ENCODE measurements at regions not wholly inside any gene's neighbourhood (a gene's known extent, or its start where the extent isn't known, plus 50 kb on each side); places are given as distances from the start of the nearest gene placed in this dataset.

DNA sequence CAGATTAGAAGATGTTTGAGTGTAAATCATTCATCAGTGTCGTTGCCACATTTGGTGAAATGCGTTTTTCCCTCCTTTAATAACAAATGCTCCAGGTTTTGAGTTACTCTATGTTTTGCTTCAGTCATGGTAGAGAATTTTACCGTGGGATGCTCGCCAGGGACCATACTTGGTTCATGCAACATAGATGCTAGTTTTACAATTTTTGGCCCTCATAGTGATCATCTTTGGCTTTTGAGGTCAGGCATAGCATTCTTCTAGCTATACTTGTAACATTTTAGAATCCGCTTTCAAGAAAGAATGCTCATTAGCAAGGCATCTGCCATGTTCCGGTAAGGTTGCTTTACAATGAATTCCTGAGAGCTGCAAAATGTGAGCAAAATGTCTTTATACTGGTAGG is 147.2 kb downstream of the SPCS3 start:
- TF ChIP-seq, protein P1, sequence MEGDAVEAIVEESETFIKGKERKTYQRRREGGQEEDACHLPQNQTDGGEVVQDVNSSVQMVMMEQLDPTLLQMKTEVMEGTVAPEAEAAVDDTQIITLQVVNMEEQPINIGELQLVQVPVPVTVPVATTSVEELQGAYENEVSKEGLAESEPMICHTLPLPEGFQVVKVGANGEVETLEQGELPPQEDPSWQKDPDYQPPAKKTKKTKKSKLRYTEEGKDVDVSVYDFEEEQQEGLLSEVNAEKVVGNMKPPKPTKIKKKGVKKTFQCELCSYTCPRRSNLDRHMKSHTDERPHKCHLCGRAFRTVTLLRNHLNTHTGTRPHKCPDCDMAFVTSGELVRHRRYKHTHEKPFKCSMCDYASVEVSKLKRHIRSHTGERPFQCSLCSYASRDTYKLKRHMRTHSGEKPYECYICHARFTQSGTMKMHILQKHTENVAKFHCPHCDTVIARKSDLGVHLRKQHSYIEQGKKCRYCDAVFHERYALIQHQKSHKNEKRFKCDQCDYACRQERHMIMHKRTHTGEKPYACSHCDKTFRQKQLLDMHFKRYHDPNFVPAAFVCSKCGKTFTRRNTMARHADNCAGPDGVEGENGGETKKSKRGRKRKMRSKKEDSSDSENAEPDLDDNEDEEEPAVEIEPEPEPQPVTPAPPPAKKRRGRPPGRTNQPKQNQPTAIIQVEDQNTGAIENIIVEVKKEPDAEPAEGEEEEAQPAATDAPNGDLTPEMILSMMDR (IDR thresholded peaks at IDR 0.05): no peak
- Histone ChIP-seq H3K4me1 (ENCODE audit: control insufficient read depth in 1 of 2, low read depth in 2 of 2) (no peaks in the 10 kb centered on the region), H3K4me3 (no peak overlapping the region), H3K27ac (no peak overlapping the region), H3K27me3 (replicated peaks; ENCODE audit: insufficient read depth) (no peaks in the 10 kb centered on the region), H3K36me3 (no peaks in the 10 kb centered on the region), H3K9me3 (no peaks in the 10 kb centered on the region)
- DNase-seq (ENCODE audit: low spot score) (no peak), ATAC-seq (ENCODE audit: insufficient number of reproducible peaks, low FRiP score, low read depth) (no peak)

DNA sequence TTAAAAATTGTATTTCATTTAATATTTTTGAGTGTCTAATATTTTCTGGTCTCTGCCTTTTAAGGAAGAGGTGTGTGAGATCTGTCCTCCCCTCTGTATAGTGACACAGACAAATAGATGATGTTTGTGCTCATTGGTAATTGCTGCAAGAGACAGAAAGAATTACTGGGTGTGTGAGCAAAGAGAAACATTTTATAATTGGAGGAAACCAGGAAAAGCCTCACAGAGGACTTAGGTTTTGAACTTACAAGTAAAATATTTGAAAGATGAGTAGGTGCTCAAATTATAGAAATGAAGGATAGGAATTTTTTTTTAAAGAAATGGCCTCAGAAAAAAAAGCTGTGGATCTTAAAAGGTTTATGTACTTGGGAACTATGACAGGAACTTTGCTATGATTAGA is 149.8 kb downstream of the SPCS3 start:
- no peaks in the 10 kb centered on the region for H3K4me1 ChIP-seq (ENCODE audit: control insufficient read depth in 1 of 2, low read depth in 2 of 2)
- no peak for ATAC-seq (ENCODE audit: insufficient number of reproducible peaks, low FRiP score, low read depth)
- no peak overlapping the region for H3K27ac ChIP-seq

DNA sequence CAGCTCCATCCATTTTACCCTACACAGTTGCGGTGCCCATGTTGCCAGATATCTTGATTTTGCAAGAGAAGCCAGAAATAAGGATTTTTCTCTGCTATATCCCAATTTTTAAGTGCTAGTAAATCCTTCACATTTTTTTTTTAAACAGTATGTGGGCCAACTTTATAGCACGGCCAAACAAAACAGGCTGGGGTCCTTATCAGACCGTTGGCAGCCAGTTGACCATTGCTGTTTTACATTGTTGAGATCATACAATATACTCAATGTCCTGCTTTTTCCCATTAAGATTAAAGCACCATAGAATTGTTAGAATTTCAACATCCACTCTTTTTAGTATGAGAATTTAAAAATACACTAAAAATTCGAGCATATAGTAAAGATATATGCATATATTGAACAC is 150.9 kb downstream of the SPCS3 start:
- Histone ChIP-seq H3K27me3 (replicated peaks; ENCODE audit: insufficient read depth) (no peaks in the 10 kb centered on the region), H3K4me1 (ENCODE audit: control insufficient read depth in 1 of 2, low read depth in 2 of 2) (no peaks in the 10 kb centered on the region), H3K4me3 (no peak overlapping the region), H3K27ac (no peak overlapping the region), H3K36me3 (no peaks in the 10 kb centered on the region), H3K9me3 (no peaks in the 10 kb centered on the region)
- TF ChIP-seq, protein P1 (IDR thresholded peaks at IDR 0.05): no peak
- no peak for ATAC-seq (ENCODE audit: insufficient number of reproducible peaks, low FRiP score, low read depth)
- no peak for DNase-seq (ENCODE audit: low spot score)

More for the DNA sequence above, 149.8 kb downstream of the SPCS3 start:
- Histone ChIP-seq H3K4me3 (no peak overlapping the region), H3K9me3 (no peaks in the 10 kb centered on the region), H3K36me3 (no peaks in the 10 kb centered on the region), H3K27me3 (replicated peaks; ENCODE audit: insufficient read depth) (no peaks in the 10 kb centered on the region)
- TF ChIP-seq, protein P1 (IDR thresholded peaks at IDR 0.05): no peak
- DNase-seq (ENCODE audit: low spot score): no peak

DNA sequence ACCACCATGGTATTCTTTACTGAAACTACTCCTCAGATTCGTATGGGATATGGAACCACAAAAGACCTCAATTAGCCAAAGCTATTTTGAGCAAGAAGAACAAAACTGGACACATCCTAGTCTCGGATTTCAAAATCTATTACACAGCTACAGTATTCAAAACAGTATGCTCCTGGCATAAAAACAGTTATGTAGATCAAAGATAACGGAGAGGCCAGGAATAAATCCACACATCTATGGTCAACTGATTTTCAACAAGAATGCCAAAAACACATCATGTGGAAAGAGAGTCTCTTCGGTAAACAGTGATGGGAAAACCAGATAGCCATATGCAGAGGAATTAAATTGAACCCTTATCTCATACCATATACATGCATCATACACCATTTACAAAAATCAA is 155.3 kb downstream of the SPCS3 start:
- Histone ChIP-seq H3K27ac (no peak overlapping the region), H3K9me3 (no peaks in the 10 kb centered on the region), H3K27me3 (replicated peaks; ENCODE audit: insufficient read depth) (no peaks in the 10 kb centered on the region), H3K36me3 (no peaks in the 10 kb centered on the region), H3K4me1 (ENCODE audit: control insufficient read depth in 1 of 2, low read depth in 2 of 2) (no peaks in the 10 kb centered on the region), H3K4me3 (no peak overlapping the region)
- ATAC-seq (ENCODE audit: insufficient number of reproducible peaks, low FRiP score, low read depth) (no peak), DNase-seq (ENCODE audit: low spot score) (no peak)
- TF ChIP-seq, protein P1 (IDR thresholded peaks at IDR 0.05): no peak

DNA sequence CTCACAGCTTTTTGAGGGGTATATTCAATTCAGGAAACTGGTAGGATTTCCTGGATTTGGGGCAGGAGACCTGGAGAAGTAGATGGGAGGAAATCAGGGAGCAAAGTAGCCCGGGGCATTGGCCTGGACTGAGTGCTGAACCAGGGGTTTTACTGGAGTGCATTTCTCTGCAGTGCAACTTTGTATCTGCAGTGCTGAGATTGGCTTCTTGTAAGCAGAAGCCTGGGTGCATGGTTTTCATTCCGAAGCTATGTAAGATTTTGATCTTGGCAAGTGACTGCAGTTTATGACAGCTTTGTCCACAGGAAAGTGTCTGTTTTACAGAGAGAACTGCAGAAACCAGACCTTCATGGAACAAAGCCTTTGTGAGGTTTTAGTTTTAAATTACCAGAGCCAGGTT is 158.3 kb downstream of the SPCS3 start:
- Histone ChIP-seq H3K27ac (no peak overlapping the region), H3K36me3 (no peaks in the 10 kb centered on the region), H3K4me3 (no peak overlapping the region), H3K27me3 (replicated peaks; ENCODE audit: insufficient read depth) (no peaks in the 10 kb centered on the region), H3K4me1 (ENCODE audit: control insufficient read depth in 1 of 2, low read depth in 2 of 2) (no peaks in the 10 kb centered on the region), H3K9me3 (no peaks in the 10 kb centered on the region)
- TF ChIP-seq, protein P1 (IDR thresholded peaks at IDR 0.05): no peak
- no peak for ATAC-seq (ENCODE audit: insufficient number of reproducible peaks, low FRiP score, low read depth)
- no peak for DNase-seq (ENCODE audit: low spot score)
